ENCODE measurements at regions not wholly inside any gene's neighbourhood (a gene's known extent, or its start where the extent isn't known, plus 50 kb on each side); places are given as distances from the start of the nearest gene placed in this dataset.
"Not testable (repeated sequence)": the region's sequence is repeated elsewhere in the genome, so short reads cannot be mapped to it uniquely, and the experiment has no call there.

GRCh38 chr7:110544194-110544593 lies 546.7 kb upstream of the LRRN3 start:
- no peaks in the 10 kb centered on the region for H3K4me1 ChIP-seq (ENCODE audit: insufficient read depth, low read length)
- H3K9ac ChIP-seq (ENCODE audit: low read depth, low read length): no peak overlapping the region
- no peaks in the 10 kb centered on the region for H3K36me3 ChIP-seq (ENCODE audit: insufficient read depth, low read length)
- no peaks in the 10 kb centered on the region for H3K9me3 ChIP-seq (ENCODE audit: control insufficient read depth, insufficient read depth, low read length)

GRCh38 chr7:110548372-110548771 lies 542.6 kb upstream of the LRRN3 start:
- Histone ChIP-seq H3K9ac (ENCODE audit: low read depth, low read length) (no peak overlapping the region), H3K36me3 (ENCODE audit: insufficient read depth, low read length) (no peaks in the 10 kb centered on the region), H3K9me3 (ENCODE audit: control insufficient read depth, insufficient read depth, low read length) (peaks cover 16% of the 10 kb centered on the region; the same call in 1 of the 2 replicates), H3K4me1 (ENCODE audit: insufficient read depth, low read length) (no peaks in the 10 kb centered on the region)

- H3K9ac ChIP-seq (ENCODE audit: low read depth, low read length): no peak overlapping the region
- H3K9me3 ChIP-seq (ENCODE audit: control insufficient read depth, insufficient read depth, low read length): peaks cover 9% of the 10 kb centered on the region
- H3K36me3 ChIP-seq (ENCODE audit: insufficient read depth, low read length): no peaks in the 10 kb centered on the region
- H3K4me1 ChIP-seq (ENCODE audit: insufficient read depth, low read length): no peaks in the 10 kb centered on the region
Measured at GRCh38 chr7:110557136-110557535, 533.8 kb upstream of the LRRN3 start.

- not testable (repeated sequence) for H3K4me1 ChIP-seq (ENCODE audit: insufficient read depth, low read length); H3K36me3 ChIP-seq (ENCODE audit: insufficient read depth, low read length); H3K9me3 ChIP-seq (ENCODE audit: control insufficient read depth, insufficient read depth, low read length); H3K9ac ChIP-seq (ENCODE audit: low read depth, low read length)
Measured at GRCh38 chr7:110563286-110563685, 527.6 kb upstream of the LRRN3 start.

GRCh38 chr7:110564246-110564645 lies 526.7 kb upstream of the LRRN3 start:
- Histone ChIP-seq H3K9ac (ENCODE audit: low read depth, low read length) (no peak overlapping the region), H3K9me3 (ENCODE audit: control insufficient read depth, insufficient read depth, low read length) (no peaks in the 10 kb centered on the region; the same call in 1 of the 2 replicates), H3K36me3 (ENCODE audit: insufficient read depth, low read length) (no peaks in the 10 kb centered on the region), H3K4me1 (ENCODE audit: insufficient read depth, low read length) (no peaks in the 10 kb centered on the region)

- Histone ChIP-seq H3K9me3 (ENCODE audit: control insufficient read depth, insufficient read depth, low read length) (no peaks in the 10 kb centered on the region; the same call in 1 of the 2 replicates), H3K36me3 (ENCODE audit: insufficient read depth, low read length) (no peaks in the 10 kb centered on the region), H3K4me1 (ENCODE audit: insufficient read depth, low read length) (peaks cover 2% of the 10 kb centered on the region), H3K9ac (ENCODE audit: low read depth, low read length) (no peak overlapping the region)
Measured at GRCh38 chr7:110568388-110568787, 522.5 kb upstream of the LRRN3 start.

- H3K4me1 ChIP-seq (ENCODE audit: insufficient read depth, low read length): peaks cover 7% of the 10 kb centered on the region
- H3K36me3 ChIP-seq (ENCODE audit: insufficient read depth, low read length): no peaks in the 10 kb centered on the region
- no peaks in the 10 kb centered on the region; the same call in 1 of the 2 replicates for H3K9me3 ChIP-seq (ENCODE audit: control insufficient read depth, insufficient read depth, low read length)
- no peak overlapping the region for H3K9ac ChIP-seq (ENCODE audit: low read depth, low read length)
Measured at GRCh38 chr7:110568932-110569331, 522.0 kb upstream of the LRRN3 start.

- Histone ChIP-seq H3K9ac (ENCODE audit: low read depth, low read length) (no peak overlapping the region), H3K36me3 (ENCODE audit: insufficient read depth, low read length) (no peaks in the 10 kb centered on the region), H3K9me3 (ENCODE audit: control insufficient read depth, insufficient read depth, low read length) (no peaks in the 10 kb centered on the region; the same call in 1 of the 2 replicates), H3K4me1 (ENCODE audit: insufficient read depth, low read length) (peaks cover 11% of the 10 kb centered on the region)
Measured at GRCh38 chr7:110569486-110570205, 521.3 kb upstream of the LRRN3 start.

GRCh38 chr7:110573862-110574528 lies 516.9 kb upstream of the LRRN3 start:
- no peaks in the 10 kb centered on the region for H3K36me3 ChIP-seq (ENCODE audit: insufficient read depth, low read length)
- peaks cover 11% of the 10 kb centered on the region for H3K4me1 ChIP-seq (ENCODE audit: insufficient read depth, low read length)
- no peak overlapping the region for H3K9ac ChIP-seq (ENCODE audit: low read depth, low read length)
- no peaks in the 10 kb centered on the region for H3K9me3 ChIP-seq (ENCODE audit: control insufficient read depth, insufficient read depth, low read length)

- Histone ChIP-seq H3K9ac (ENCODE audit: low read depth, low read length) (no peak overlapping the region), H3K36me3 (ENCODE audit: insufficient read depth, low read length) (peaks cover 2% of the 10 kb centered on the region; the same call in 1 of the 2 replicates), H3K4me1 (ENCODE audit: insufficient read depth, low read length) (no peaks in the 10 kb centered on the region), H3K9me3 (ENCODE audit: control insufficient read depth, insufficient read depth, low read length) (no peaks in the 10 kb centered on the region; the same call in 1 of the 2 replicates)
Measured at GRCh38 chr7:110587294-110587693, 503.6 kb upstream of the LRRN3 start.

GRCh38 chr7:110590415-110590814 lies 500.5 kb upstream of the LRRN3 start:
- Histone ChIP-seq H3K9me3 (ENCODE audit: control insufficient read depth, insufficient read depth, low read length) (no peaks in the 10 kb centered on the region), H3K4me1 (ENCODE audit: insufficient read depth, low read length) (no peaks in the 10 kb centered on the region), H3K9ac (ENCODE audit: low read depth, low read length) (peak overlapping the region; percentile 45; the same call in 1 of the 2 replicates), H3K36me3 (ENCODE audit: insufficient read depth, low read length) (peaks cover 2% of the 10 kb centered on the region; the same call in 1 of the 2 replicates)

GRCh38 chr7:110591341-110591740 lies 499.6 kb upstream of the LRRN3 start:
- Histone ChIP-seq H3K4me1 (ENCODE audit: insufficient read depth, low read length) (no peaks in the 10 kb centered on the region), H3K9me3 (ENCODE audit: control insufficient read depth, insufficient read depth, low read length) (no peaks in the 10 kb centered on the region), H3K9ac (ENCODE audit: low read depth, low read length) (no peak overlapping the region), H3K36me3 (ENCODE audit: insufficient read depth, low read length) (peaks cover 2% of the 10 kb centered on the region; the same call in 1 of the 2 replicates)

- Histone ChIP-seq H3K9me3 (ENCODE audit: control insufficient read depth, insufficient read depth, low read length) (no peaks in the 10 kb centered on the region), H3K36me3 (ENCODE audit: insufficient read depth, low read length) (no peaks in the 10 kb centered on the region), H3K4me1 (ENCODE audit: insufficient read depth, low read length) (no peaks in the 10 kb centered on the region), H3K9ac (ENCODE audit: low read depth, low read length) (no peak overlapping the region)
Measured at GRCh38 chr7:110592557-110592956, 498.4 kb upstream of the LRRN3 start.

- Histone ChIP-seq H3K4me1 (ENCODE audit: insufficient read depth, low read length) (no peaks in the 10 kb centered on the region), H3K9me3 (ENCODE audit: control insufficient read depth, insufficient read depth, low read length) (no peaks in the 10 kb centered on the region), H3K36me3 (ENCODE audit: insufficient read depth, low read length) (no peaks in the 10 kb centered on the region), H3K9ac (ENCODE audit: low read depth, low read length) (no peak overlapping the region)
Measured at GRCh38 chr7:110593355-110593754, 497.6 kb upstream of the LRRN3 start.

GRCh38 chr7:110595694-110596093 lies 495.2 kb upstream of the LRRN3 start:
- Histone ChIP-seq H3K9ac (ENCODE audit: low read depth, low read length) (no peak overlapping the region), H3K36me3 (ENCODE audit: insufficient read depth, low read length) (no peaks in the 10 kb centered on the region), H3K4me1 (ENCODE audit: insufficient read depth, low read length) (no peaks in the 10 kb centered on the region), H3K9me3 (ENCODE audit: control insufficient read depth, insufficient read depth, low read length) (no peaks in the 10 kb centered on the region)
